Activated naive CD4-positive, alpha-beta T cell treated with anti-CD3 and anti-CD28 coated beads, Interleukin-2, amount 50 U/mL, for 72 hours (primary cell): ENCODE measurements at regions not wholly inside any gene's neighbourhood (a gene's known extent, or its start where the extent isn't known, plus 50 kb on each side); places are given as distances from the start of the nearest gene placed in this dataset.
"Not testable (repeated sequence)": the region's sequence is repeated elsewhere in the genome, so short reads cannot be mapped to it uniquely, and the experiment has no call there.

ENCODE experiments used
- ATAC-seq, 2 donors: fragments of 150-1000 bp; cut with Tn5 transposase; 2 replicates each; pipeline ENCODE4 v1.10.0; 2021; ENCODE audit warnings: mild to moderate bottlenecking in 2 of 2, moderate library complexity in 2 of 2
- DNase-seq, 2 donors: peaks; one replicate each; pipeline ENCODE4 v3.0.0; 2021 to 2022; ENCODE audit warnings: low spot score in 2 of 2
- H3K27ac Mint-ChIP-seq, 2 donors: one replicate each; pipeline ENCODE4 v1.8.0; 2022; ENCODE audit warnings: mild to moderate bottlenecking in 2 of 2, mixed read lengths in 2 of 2
- H3K36me3 Mint-ChIP-seq, 2 donors: one replicate each; pipeline ENCODE4 v1.8.0; 2022; ENCODE audit warnings: mixed read lengths in 2 of 2
- H3K9me3 Mint-ChIP-seq, 2 donors: one replicate each; pipeline ENCODE4 v1.8.0; 2022; ENCODE audit warnings: mixed read lengths in 2 of 2

- DNase-seq (no peak), ATAC-seq (peak in 1 of 2 donors; percentile 57)
- Mint-ChIP-seq H3K27ac (no peak overlapping the region), H3K9me3 (peaks cover 0 to 5% of the 10 kb centered on the region in 2 donors), H3K36me3 (no peaks in the 10 kb centered on the region)
Observed at GRCh38 chr1:233496993-233497392, 116.9 kb upstream of the KCNK1 start.

DNA sequence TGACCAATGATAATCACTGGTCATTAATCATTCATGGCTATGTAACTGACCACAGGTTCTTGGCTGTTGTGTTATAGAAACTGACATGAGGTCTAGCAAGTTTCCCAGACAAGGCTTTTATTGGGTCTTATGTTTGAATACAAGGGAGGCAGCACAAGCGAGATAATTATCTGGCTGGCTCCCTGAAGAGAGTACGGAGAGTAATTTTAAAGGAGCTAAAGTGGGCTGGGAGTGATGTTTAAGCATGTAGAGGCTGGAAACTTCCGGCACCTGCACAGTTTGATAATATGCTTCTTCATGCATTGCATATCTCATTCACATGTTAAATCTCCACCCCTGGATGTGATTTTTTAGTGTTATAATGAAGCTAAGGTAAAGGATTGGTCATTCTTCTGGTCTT is 116.2 kb upstream of the KCNK1 start:
- Mint-ChIP-seq H3K9me3 (peaks cover 0 to 5% of the 10 kb centered on the region in 2 donors), H3K36me3 (no peaks in the 10 kb centered on the region), H3K27ac (no peak overlapping the region)
- DNase-seq (no peak), ATAC-seq (no peak)

GRCh38 chr1:233500106-233500505 is 113.8 kb upstream of the KCNK1 start:
- H3K36me3 Mint-ChIP-seq = no peaks in the 10 kb centered on the region
- ATAC-seq = no peak
- H3K9me3 Mint-ChIP-seq = peaks cover 6 to 7% of the 10 kb centered on the region in 2 donors
- DNase-seq = no peak
- H3K27ac Mint-ChIP-seq = no peak overlapping the region

- Mint-ChIP-seq H3K36me3 (peaks cover 0 to 9% of the 10 kb centered on the region in 2 donors), H3K27ac (no peak overlapping the region), H3K9me3 (peaks cover 7 to 14% of the 10 kb centered on the region in 2 donors)
- DNase-seq = no peak
- no peak for ATAC-seq
Observed at GRCh38 chr1:233503366-233503954, 110.4 kb upstream of the KCNK1 start.

GRCh38 chr1:233505130-233505529 is 108.8 kb upstream of the KCNK1 start:
- Mint-ChIP-seq H3K9me3 (peaks cover 7 to 14% of the 10 kb centered on the region in 2 donors), H3K36me3 (peaks cover 0 to 9% of the 10 kb centered on the region in 2 donors), H3K27ac (no peak overlapping the region)
- ATAC-seq = peak in 1 of 2 donors; percentile 62
- DNase-seq = no peak

GRCh38 chr1:233505889-233506288 is 108.0 kb upstream of the KCNK1 start:
- not testable (repeated sequence) for DNase-seq, ATAC-seq, H3K36me3 Mint-ChIP-seq
- peaks cover 7 to 14% of the 10 kb centered on the region in 2 donors for H3K9me3 Mint-ChIP-seq
- H3K27ac Mint-ChIP-seq = peak overlapping the region in 1 of 2 donors; percentile 38

DNA sequence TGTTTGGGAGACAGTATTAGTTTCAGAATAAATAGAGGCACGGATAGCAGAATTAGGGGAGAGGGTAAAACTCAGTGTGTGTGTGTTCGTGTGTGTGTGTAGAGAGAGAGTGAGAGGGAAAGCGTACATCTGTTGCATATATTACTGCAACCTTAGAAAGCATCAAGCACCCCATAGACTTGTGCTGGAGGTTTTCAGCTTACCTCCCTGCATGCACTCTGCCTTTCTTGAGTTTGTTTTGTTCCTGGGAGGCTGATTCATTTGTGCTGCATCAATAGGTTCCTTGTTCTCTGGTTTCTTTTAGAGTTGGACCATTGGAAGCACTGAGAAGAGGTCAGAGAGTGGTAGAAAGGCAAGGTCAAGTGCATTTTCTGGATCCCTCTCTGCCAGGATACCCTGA is 104.4 kb upstream of the KCNK1 start:
- DNase-seq (no peak), ATAC-seq (no peak)
- H3K27ac Mint-ChIP-seq = no peak overlapping the region
- H3K9me3 Mint-ChIP-seq = peaks cover 7 to 10% of the 10 kb centered on the region in 2 donors
- peaks cover 0 to 9% of the 10 kb centered on the region in 2 donors for H3K36me3 Mint-ChIP-seq

DNA sequence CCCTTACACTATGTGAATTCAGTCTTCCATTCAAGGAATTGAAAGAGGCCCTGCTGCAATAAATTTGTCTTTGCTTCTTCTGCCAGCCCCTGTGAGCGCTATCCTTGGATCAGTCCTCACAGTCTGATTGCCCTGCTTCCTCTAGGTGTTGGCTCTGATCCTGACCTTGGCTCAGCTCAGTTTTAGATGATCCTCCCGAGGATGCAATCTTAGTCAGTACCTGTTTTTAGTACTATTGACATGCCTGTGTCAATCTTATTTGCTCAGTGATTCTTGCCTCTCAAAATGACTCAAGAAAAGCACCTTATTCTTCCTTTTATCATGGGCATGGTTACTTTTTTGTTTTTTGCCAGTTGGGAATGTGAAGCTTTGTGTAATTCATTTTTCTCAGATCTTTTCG is 101.4 kb upstream of the KCNK1 start:
- Mint-ChIP-seq H3K36me3 (no peaks in the 10 kb centered on the region), H3K27ac (no peak overlapping the region), H3K9me3 (no peaks in the 10 kb centered on the region)
- ATAC-seq (no peak), DNase-seq (no peak)

GRCh38 chr1:233513431-233513830 is 100.5 kb upstream of the KCNK1 start:
- H3K27ac Mint-ChIP-seq = no peak overlapping the region
- peaks cover 0 to 3% of the 10 kb centered on the region in 2 donors for H3K9me3 Mint-ChIP-seq
- no peak for DNase-seq
- H3K36me3 Mint-ChIP-seq = no peaks in the 10 kb centered on the region
- ATAC-seq = no peak

- Mint-ChIP-seq H3K27ac (no peak overlapping the region), H3K9me3 (peaks cover 0 to 5% of the 10 kb centered on the region in 2 donors), H3K36me3 (no peaks in the 10 kb centered on the region)
- no peak for DNase-seq
- no peak for ATAC-seq
Observed at GRCh38 chr1:233514946-233515391, 98.9 kb upstream of the KCNK1 start.

DNA sequence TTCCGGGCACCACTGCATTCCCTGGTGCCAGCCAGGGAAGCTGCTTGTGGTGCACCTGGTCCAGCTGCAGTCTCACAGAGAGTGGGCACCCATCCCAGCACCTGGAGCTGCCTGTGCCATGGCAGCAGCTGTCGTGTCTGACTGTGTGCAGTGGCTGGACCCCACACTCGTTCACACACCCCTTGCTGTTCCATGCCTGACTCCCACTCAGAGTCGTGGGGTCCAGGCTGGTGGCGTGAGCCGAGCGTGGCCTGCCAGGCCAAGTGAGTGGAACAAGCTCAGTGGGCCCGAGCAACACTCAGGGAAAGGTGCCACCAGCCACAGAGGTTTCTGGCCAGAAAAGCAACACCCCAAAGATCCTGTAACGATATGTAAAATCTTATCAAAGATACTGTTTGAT is 97.2 kb upstream of the KCNK1 start:
- no peak for DNase-seq
- peaks cover 0 to 5% of the 10 kb centered on the region in 2 donors for H3K9me3 Mint-ChIP-seq
- ATAC-seq = no peak
- H3K36me3 Mint-ChIP-seq = no peaks in the 10 kb centered on the region
- H3K27ac Mint-ChIP-seq = no peak overlapping the region

DNA sequence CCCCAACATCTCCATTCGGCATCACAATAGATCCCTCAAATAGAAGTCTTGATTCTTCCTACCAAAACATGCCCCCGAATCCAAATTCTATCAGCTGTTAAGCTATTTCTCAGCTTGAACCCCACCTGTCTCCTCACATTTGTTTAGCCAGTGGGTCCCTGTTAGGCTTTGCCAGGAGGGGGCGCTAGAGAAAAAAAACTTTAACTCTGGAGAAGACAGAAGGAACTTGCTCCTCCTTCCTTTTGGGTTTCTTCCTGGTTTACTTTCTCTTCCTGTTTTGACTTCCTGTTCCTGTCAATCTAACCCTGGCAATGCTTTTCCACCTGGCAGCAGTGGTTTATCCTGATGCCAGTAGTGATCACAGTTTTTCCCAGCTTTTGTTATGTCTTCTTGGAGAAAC is 95.6 kb upstream of the KCNK1 start:
- H3K36me3 Mint-ChIP-seq = no peaks in the 10 kb centered on the region
- no peak for ATAC-seq
- H3K27ac Mint-ChIP-seq = no peak overlapping the region
- peaks cover 0 to 5% of the 10 kb centered on the region in 2 donors for H3K9me3 Mint-ChIP-seq
- peak in 1 of 2 donors; percentile 59 for DNase-seq

DNA sequence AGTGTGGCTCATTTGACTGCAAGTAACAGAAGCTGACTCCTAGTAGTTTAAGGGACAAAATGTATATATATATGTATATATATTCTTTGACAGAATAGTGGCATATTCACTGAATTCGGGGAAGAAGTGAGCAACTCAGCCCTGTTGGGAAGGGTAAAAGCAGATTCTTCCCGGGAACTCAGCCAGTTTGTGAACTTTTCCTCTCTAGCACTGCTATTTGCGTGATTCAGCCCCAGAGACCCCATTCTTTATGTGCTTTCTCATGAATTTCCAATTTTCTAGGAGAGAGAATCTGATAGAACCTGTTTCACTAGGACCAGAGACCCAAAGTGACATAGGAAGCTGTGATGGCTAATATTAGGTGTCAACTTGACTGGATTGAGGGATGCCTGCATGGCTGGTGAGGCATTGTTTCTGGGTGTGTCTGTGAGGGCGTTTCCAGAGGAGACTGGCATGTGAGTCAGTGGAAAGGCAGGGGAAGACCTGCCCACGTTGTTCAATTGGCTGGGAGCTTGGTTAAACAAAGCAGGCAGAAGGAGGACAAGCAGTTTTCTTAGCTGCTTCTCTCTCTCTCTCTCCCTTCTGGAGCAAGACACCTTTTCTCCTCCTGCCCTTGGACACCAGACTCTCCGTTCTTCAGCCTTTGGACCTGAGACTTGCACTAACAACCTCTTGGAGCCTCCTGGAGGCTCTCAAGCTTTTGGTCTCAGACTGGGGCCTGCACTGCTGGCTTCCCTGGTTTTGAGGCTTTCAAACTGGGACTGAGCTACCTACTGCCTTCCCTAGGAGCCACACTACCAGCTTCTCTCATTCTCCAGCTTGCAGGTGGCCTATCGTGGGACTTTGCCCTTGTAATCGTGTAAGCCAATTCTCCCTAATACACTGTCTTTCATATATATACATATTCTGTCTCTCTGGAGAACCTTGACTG is 93.4 kb upstream of the KCNK1 start:
- DNase-seq = no peak
- Mint-ChIP-seq H3K36me3 (no peaks in the 10 kb centered on the region), H3K27ac (no peak overlapping the region), H3K9me3 (peaks cover 0 to 5% of the 10 kb centered on the region in 2 donors)
- ATAC-seq = no peak

GRCh38 chr1:233523047-233523446 is 90.9 kb upstream of the KCNK1 start:
- no peak for DNase-seq
- ATAC-seq = no peak

GRCh38 chr1:233527818-233528217 is 86.1 kb upstream of the KCNK1 start:
- H3K9me3 Mint-ChIP-seq = peaks cover 5 to 13% of the 10 kb centered on the region in 2 donors
- DNase-seq (no peak), ATAC-seq (no peak)
- H3K27ac Mint-ChIP-seq = no peak overlapping the region
- H3K36me3 Mint-ChIP-seq = peaks cover 5 to 7% of the 10 kb centered on the region in 2 donors

More at GRCh38 chr1:233523047-233523446, 90.9 kb upstream of the KCNK1 start:
- peaks cover 0 to 5% of the 10 kb centered on the region in 2 donors for H3K9me3 Mint-ChIP-seq
- H3K27ac Mint-ChIP-seq = no peak overlapping the region
- H3K36me3 Mint-ChIP-seq = no peaks in the 10 kb centered on the region

GRCh38 chr1:233530665-233531386 is 83.1 kb upstream of the KCNK1 start:
- ATAC-seq (no peak), DNase-seq (no peak)
- Mint-ChIP-seq H3K36me3 (peaks cover 5 to 7% of the 10 kb centered on the region in 2 donors), H3K9me3 (peaks cover 5 to 13% of the 10 kb centered on the region in 2 donors), H3K27ac (no peak overlapping the region)

DNA sequence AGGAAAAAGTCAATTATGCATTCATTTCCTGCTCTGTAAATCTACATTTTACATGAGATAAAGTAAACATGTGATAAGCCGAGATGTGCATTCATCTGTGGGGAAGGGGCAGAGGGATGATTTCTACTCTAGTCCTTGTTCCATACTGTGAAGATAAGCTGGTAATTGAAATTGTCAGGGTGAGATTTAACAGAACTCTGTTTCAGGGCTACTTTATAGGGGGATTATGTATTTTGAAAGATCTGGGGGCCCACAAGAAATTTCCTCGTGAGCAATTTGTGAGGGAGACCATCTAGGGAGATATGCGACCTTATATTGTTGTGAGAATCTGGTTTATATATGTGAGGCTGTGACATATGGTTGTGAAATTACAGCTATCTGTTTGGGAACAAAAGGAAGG is 73.1 kb upstream of the KCNK1 start:
- H3K9me3 Mint-ChIP-seq = peaks cover 0 to 10% of the 10 kb centered on the region in 2 donors
- H3K27ac Mint-ChIP-seq = no peak overlapping the region
- DNase-seq (no peak), ATAC-seq (no peak)
- no peaks in the 10 kb centered on the region for H3K36me3 Mint-ChIP-seq
